GM19240 (cell line): ENCODE measurements at regions not wholly inside any gene's neighbourhood (a gene's known extent, or its start where the extent isn't known, plus 50 kb on each side); places are given as distances from the start of the nearest gene placed in this dataset.

Source experiments
- DNase-seq: peaks from one replicate; pipeline ENCODE4 v3.0.0; 2011; ENCODE audit warnings: low spot score; ENCODE audit not compliant: insufficient read length

GRCh38 chrX:139293991-139294390 lies 236.5 kb upstream of the F9 start:
- DNase-seq = no peak

GRCh38 chrX:139290310-139290709 lies 240.2 kb upstream of the F9 start:
- no peak for DNase-seq

- no peak for DNase-seq
These were observed 243.2 kb upstream of the F9 start for GRCh38 chrX:139287155-139287924.

- no peak for DNase-seq
These were observed 244.2 kb upstream of the F9 start for GRCh38 chrX:139286342-139286741.

GRCh38 chrX:139267851-139268250 lies 262.7 kb upstream of the F9 start:
- no peak for DNase-seq

GRCh38 chrX:139246295-139246694 lies 284.2 kb upstream of the F9 start:
- no peak for DNase-seq

- no peak for DNase-seq
These were observed 293.4 kb upstream of the F9 start for GRCh38 chrX:139237141-139237540.

GRCh38 chrX:139234898-139235297 lies 295.6 kb upstream of the F9 start:
- no peak for DNase-seq

GRCh38 chrX:139224953-139225665 lies 305.4 kb upstream of the F9 start:
- DNase-seq = no peak

- DNase-seq = no peak
These were observed 307.9 kb upstream of the F9 start for GRCh38 chrX:139222511-139223200.

- DNase-seq = no peak
These were observed 317.3 kb upstream of the F9 start for GRCh38 chrX:139213241-139213709.

- no peak for DNase-seq
These were observed 318.9 kb upstream of the F9 start for GRCh38 chrX:139211568-139212182.

- no peak for DNase-seq
These were observed 321.2 kb upstream of the F9 start for GRCh38 chrX:139209342-139209741.

- DNase-seq = no peak
These were observed 322.9 kb upstream of the F9 start for GRCh38 chrX:139207655-139208054.

- no peak for DNase-seq
These were observed 323.6 kb upstream of the F9 start for GRCh38 chrX:139206914-139207313.

GRCh38 chrX:139204898-139205667 lies 325.5 kb upstream of the F9 start:
- no peak for DNase-seq

GRCh38 chrX:139204571-139204897 lies 326.0 kb upstream of the F9 start:
- no peak for DNase-seq

GRCh38 chrX:139203651-139204570 lies 326.6 kb upstream of the F9 start:
- DNase-seq = no peak

GRCh38 chrX:139202742-139203420 lies 327.7 kb upstream of the F9 start:
- no peak for DNase-seq

GRCh38 chrX:139201924-139202323 lies 328.6 kb upstream of the F9 start:
- DNase-seq = no peak
